KMS-11 (cell line): ENCODE measurements at regions not wholly inside any gene's neighbourhood (a gene's known extent, or its start where the extent isn't known, plus 50 kb on each side); places are given as distances from the start of the nearest gene placed in this dataset.

Experiments
- H2AFZ ChIP-seq: fragments of 200-600 bp; sonication (generic); 2 replicates; pipeline ENCODE4 v1.6.1; 2016; ENCODE audit warnings: antibody characterized with exemption, mixed run types, low read depth
- H3K27ac ChIP-seq: fragments of 200-600 bp; sonication (generic); 2 replicates; pipeline ENCODE4 v1.6.1; 2016; ENCODE audit warnings: mild to moderate bottlenecking, mixed run types
- H3K27me3 ChIP-seq: fragments of 200-600 bp; sonication (generic); 2 replicates; pipeline ENCODE4 v1.6.1; 2017; ENCODE audit warnings: mild to moderate bottlenecking, low read depth, mixed run types, moderate library complexity; ENCODE audit not compliant: insufficient read depth
- H3K36me3 ChIP-seq: fragments of 200-600 bp; sonication (generic); 2 replicates; pipeline ENCODE4 v1.6.1; 2017; ENCODE audit warnings: mild to moderate bottlenecking, mixed run types; ENCODE audit not compliant: insufficient read depth
- H3K4me1 ChIP-seq: fragments of 200-600 bp; sonication (generic); 2 replicates; pipeline ENCODE4 v1.6.1; 2016; ENCODE audit warnings: mild to moderate bottlenecking, low read depth, mixed run types; ENCODE audit not compliant: poor library complexity, severe bottlenecking
- H3K4me2 ChIP-seq: fragments of 200-600 bp; sonication (generic); 2 replicates; pipeline ENCODE4 v1.7.0; 2016; ENCODE audit warnings: mild to moderate bottlenecking, mixed run types
- H3K4me3 ChIP-seq: fragments of 200-600 bp; sonication (generic); IDR thresholded peaks from 2 replicates; pipeline ENCODE4 v1.6.1; 2017; ENCODE audit warnings: low read depth, low read length, mixed read lengths; ENCODE audit not compliant: insufficient read depth
- H3K79me2 ChIP-seq: fragments of 200-600 bp; sonication (generic); 2 replicates; pipeline ENCODE4 v1.6.1; 2016; ENCODE audit warnings: low read depth, mixed run types; ENCODE audit not compliant: insufficient read depth
- H3K9ac ChIP-seq: fragments of 200-600 bp; sonication (generic); 2 replicates; pipeline ENCODE4 v1.6.1; 2016; ENCODE audit warnings: mild to moderate bottlenecking, mixed run types
- H4K20me1 ChIP-seq: fragments of 200-600 bp; sonication (generic); 2 replicates; pipeline ENCODE4 v1.6.1; 2016; ENCODE audit warnings: mild to moderate bottlenecking, mixed run types; ENCODE audit not compliant: insufficient read depth
- CTCF ChIP-seq: fragments of 200-600 bp; sonication (generic); conservative IDR thresholded peaks from 2 replicates; pipeline ENCODE4 v1.6.1; 2017; ENCODE audit warnings: low read depth, mild to moderate bottlenecking, antibody characterized with exemption, low read length, moderate library complexity, mixed read lengths

- Histone ChIP-seq H3K79me2 (no peaks in the 10 kb centered on the region), H3K4me3 (no peak overlapping the region), H3K36me3 (no peaks in the 10 kb centered on the region), H4K20me1 (no peaks in the 10 kb centered on the region), H3K4me2 (no peak overlapping the region), H2AFZ (no peak overlapping the region), H3K9ac (no peak overlapping the region), H3K27me3 (no peaks in the 10 kb centered on the region), H3K4me1 (no peaks in the 10 kb centered on the region), H3K27ac (no peak overlapping the region)
- no peak for TF ChIP-seq CTCF
Measured at GRCh38 chr13:47457626-47458025, 543.4 kb downstream of the SUCLA2 start.

- no peak overlapping the region for H2AFZ ChIP-seq
- H3K27me3 ChIP-seq, result no peaks in the 10 kb centered on the region
- H4K20me1 ChIP-seq, result no peaks in the 10 kb centered on the region
- H3K4me1 ChIP-seq, result no peaks in the 10 kb centered on the region
- H3K4me2 ChIP-seq, result no peak overlapping the region
- no peaks in the 10 kb centered on the region for H3K36me3 ChIP-seq
- H3K79me2 ChIP-seq, result no peaks in the 10 kb centered on the region
- H3K27ac ChIP-seq, result no peak overlapping the region
- no peak overlapping the region for H3K4me3 ChIP-seq
- TF ChIP-seq CTCF, result no peak
- H3K9ac ChIP-seq, result no peak overlapping the region
Measured at GRCh38 chr13:47455626-47456025, 545.4 kb downstream of the SUCLA2 start.

DNA sequence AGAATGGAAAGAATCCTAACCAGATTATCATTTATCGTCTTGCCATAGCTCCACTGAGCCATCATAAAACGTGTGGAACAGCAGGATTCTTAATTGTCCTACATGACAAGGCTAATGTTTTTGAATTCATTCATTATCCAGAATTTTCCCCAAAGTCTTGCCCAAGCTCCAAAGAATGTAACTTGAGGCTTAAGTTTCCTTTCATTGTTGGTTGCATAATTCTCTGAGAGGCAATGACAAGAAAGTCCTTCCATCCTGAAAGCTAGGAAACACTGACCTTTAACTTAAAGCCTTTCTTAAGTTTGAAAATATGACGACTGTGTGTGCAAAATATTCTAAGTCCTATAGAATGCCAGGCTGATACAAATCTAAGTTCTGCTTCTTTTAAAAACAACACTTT is 546.1 kb downstream of the SUCLA2 start:
- H3K4me2 ChIP-seq, result no peak overlapping the region
- TF ChIP-seq CTCF, result no peak
- H3K27me3 ChIP-seq, result no peaks in the 10 kb centered on the region
- H3K27ac ChIP-seq, result no peak overlapping the region
- H3K4me3 ChIP-seq, result no peak overlapping the region
- H3K4me1 ChIP-seq, result no peaks in the 10 kb centered on the region
- H2AFZ ChIP-seq, result no peak overlapping the region
- H3K79me2 ChIP-seq, result no peaks in the 10 kb centered on the region
- no peaks in the 10 kb centered on the region for H3K36me3 ChIP-seq
- H4K20me1 ChIP-seq, result no peaks in the 10 kb centered on the region
- H3K9ac ChIP-seq, result no peak overlapping the region

GRCh38 chr13:47437406-47437805 is 540.6 kb upstream of the HTR2A start:
- Histone ChIP-seq H3K79me2 (no peaks in the 10 kb centered on the region), H3K36me3 (no peaks in the 10 kb centered on the region), H3K27me3 (no peaks in the 10 kb centered on the region), H3K9ac (no peak overlapping the region), H3K4me2 (no peak overlapping the region), H3K4me3 (no peak overlapping the region), H3K4me1 (no peaks in the 10 kb centered on the region), H2AFZ (no peak overlapping the region), H4K20me1 (no peaks in the 10 kb centered on the region), H3K27ac (no peak overlapping the region)
- no peak for TF ChIP-seq CTCF

- Histone ChIP-seq H3K4me3 (no peak overlapping the region), H4K20me1 (no peaks in the 10 kb centered on the region), H2AFZ (no peak overlapping the region), H3K27ac (no peak overlapping the region), H3K4me1 (no peaks in the 10 kb centered on the region), H3K36me3 (no peaks in the 10 kb centered on the region), H3K27me3 (no peaks in the 10 kb centered on the region), H3K79me2 (no peaks in the 10 kb centered on the region), H3K9ac (no peak overlapping the region), H3K4me2 (no peak overlapping the region)
- TF ChIP-seq CTCF, result no peak
Measured at GRCh38 chr13:47433461-47434005, 536.7 kb upstream of the HTR2A start.
